GM21786 (cell line): ENCODE measurements at regions not wholly inside any gene's neighbourhood (a gene's known extent, or its start where the extent isn't known, plus 50 kb on each side); places are given as distances from the start of the nearest gene placed in this dataset.

Experiments used
- ATAC-seq: cut with Tn5 transposase; IDR thresholded peaks from one replicate; pipeline ENCODE4 v1.9.1; 2021; ENCODE audit not compliant: unreplicated experiment

- no peak for ATAC-seq
Measured at GRCh38 chr1:38579056-38579455, 280.5 kb downstream of the RRAGC start.

GRCh38 chr1:38578271-38578951, 281.2 kb downstream of the RRAGC start:
- no peak for ATAC-seq

GRCh38 chr1:38577937-38578270, 281.7 kb downstream of the RRAGC start:
- ATAC-seq = no peak

- ATAC-seq = no peak
Measured at GRCh38 chr1:38577385-38577784, 282.2 kb downstream of the RRAGC start.

GRCh38 chr1:38576241-38576640, 283.3 kb downstream of the RRAGC start:
- no peak for ATAC-seq

- ATAC-seq = no peak
Measured at GRCh38 chr1:38571726-38572125, 287.8 kb downstream of the RRAGC start.

- no peak for ATAC-seq
Measured at GRCh38 chr1:38570657-38570975, 289.0 kb downstream of the RRAGC start.

GRCh38 chr1:38569932-38570656, 289.5 kb downstream of the RRAGC start:
- ATAC-seq = no peak

GRCh38 chr1:38568061-38568857, 291.3 kb downstream of the RRAGC start:
- ATAC-seq = no peak

DNA sequence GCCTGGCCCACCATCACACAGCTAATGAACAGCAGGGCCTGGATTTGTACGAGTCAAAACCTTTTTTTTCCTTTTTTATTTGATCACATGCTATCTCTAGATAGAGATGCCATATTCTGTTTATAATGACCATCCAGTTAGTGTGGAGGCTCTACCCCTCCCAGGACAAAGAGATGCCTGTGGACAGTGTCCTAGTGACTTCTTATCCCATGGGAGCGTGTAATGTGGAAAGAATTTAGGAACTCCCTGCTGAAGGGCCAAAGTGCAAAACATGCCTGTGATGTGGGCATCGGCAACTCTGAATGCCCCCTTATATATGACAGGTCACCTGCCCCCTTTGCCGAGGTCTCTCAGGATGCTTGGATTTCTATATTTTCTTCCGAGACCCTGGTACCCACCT, 292.2 kb downstream of the RRAGC start:
- no peak for ATAC-seq

GRCh38 chr1:38565020-38565491, 294.5 kb downstream of the RRAGC start:
- ATAC-seq = no peak

DNA sequence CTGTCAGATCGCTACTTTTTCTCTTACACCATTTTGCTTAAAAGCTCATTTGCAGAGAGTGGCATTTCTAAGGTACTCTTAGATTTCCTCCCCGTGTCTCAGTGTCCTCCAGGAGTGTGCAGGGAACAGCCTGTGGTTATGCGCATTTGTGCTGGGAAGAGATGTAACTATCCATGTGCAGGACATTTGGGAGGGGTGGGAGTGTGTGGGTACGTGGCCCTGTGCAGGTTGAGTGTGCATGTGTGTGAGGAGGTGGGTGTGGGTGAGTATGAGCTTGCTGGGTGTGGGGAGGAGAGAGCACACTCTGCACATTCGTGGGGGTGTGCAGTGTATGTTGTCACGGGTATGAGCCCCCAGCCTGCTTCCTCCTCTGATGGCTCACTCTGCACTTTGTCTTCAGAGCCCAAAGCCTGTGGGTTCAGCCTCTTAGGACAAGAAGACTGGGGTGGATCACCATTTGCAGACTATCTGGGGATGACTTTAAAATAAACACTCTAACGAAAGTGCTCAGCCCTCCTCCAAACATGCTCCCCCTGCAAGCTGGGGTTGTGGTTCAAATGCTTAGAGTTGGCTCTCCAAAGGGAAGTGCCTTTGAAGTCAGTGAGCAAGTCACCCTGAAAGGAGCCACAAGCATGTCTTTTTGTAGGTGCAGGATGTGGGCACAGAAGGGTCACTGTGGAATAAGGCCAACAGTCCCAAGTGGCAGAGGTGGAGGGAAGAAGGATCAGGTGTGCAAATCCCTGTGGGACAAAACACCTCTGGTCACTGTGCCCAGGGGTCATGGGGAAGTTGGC, 295.4 kb downstream of the RRAGC start:
- ATAC-seq = no peak

GRCh38 chr1:38561725-38562124, 297.8 kb downstream of the RRAGC start:
- no peak for ATAC-seq

- ATAC-seq = no peak
Measured at GRCh38 chr1:38561110-38561509, 298.5 kb downstream of the RRAGC start.

GRCh38 chr1:38560457-38560856, 299.1 kb downstream of the RRAGC start:
- ATAC-seq = no peak

- ATAC-seq = peak; percentile 60
Measured at GRCh38 chr1:38559446-38560165, 300.0 kb downstream of the RRAGC start.

DNA sequence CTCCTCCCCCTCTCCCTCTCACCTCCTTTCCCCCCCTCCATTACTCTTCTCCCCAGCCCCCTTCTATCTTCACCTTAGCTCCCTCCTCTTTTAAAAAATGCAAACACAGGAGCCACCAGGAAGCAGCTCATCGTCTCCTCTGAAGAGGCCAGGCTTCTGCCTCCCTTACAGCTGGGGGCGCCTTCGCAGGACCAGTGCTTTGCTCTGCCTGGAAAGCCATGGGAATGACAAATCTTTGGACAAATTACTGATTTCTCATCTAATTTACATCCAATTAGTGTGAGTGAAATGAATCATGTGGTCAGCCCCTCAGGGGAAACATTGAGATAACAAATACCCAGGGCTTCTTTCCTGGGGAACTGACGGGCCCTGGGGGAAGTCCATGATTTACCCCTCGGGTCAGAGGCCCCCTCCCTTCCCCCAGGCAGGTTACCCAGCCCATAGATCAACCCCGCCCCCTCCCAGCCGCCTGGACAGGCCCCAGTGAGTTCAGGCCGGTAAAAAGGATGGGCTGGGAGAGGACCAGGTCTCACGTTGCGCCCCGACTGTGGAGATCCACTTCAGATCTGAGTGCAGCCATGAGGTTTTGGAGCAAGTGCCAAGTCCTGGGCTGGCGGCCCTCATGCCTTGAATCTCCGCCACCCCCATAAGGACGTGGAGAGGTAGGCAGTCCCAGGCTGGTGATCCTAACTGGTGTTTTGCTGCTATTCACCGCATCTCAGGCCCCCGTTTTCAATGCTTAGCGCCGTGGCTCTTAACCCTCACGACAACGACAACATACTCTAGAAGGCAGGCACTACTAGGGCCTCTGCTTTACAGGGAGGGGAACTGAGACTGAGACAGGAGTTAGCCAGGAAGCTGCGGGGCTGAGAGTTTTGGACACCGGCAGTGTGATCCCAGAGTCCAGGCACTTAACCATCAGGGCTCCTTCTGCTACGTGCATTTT, 300.8 kb downstream of the RRAGC start:
- ATAC-seq = peak; percentile 17

DNA sequence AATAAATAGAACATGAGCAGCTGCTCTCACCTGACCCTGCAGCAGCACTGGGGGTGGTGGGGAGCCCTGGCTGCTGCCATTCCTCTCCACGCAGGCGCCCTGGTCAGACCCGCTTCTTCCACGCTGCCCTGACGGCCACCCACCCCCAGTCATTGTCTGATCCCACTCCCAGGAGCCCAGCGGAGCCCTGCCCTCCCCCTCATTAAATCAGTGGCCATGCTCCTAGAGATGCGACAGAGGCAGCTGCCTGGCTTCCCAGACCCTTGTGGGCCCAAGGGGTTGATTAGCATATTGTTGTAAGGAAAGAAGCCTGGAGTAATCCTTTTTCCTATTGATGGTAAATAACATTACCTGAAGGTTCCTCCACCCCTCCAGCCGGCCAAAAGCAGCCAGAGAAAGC, 301.5 kb downstream of the RRAGC start:
- no peak for ATAC-seq

DNA sequence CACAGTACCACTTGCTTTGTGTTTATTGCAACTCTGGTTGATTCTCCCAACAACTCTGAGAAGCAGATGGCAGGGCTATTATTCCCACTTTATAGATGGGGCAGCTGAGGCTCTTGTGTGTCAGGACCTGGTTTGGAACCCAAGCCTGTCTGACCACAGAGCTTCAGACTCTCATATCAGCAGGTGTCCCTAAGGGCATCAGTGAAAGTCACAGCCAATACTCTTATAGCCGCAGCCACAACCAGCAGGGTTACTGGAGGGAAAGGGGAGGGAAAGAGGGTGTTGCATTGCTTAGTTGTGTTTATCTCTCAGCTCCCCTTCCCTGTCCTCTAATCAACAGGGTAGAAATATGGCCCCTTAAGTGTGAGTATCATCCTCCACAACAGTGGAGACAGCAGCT, 304.0 kb downstream of the RRAGC start:
- no peak for ATAC-seq
